K562 (cell line): ENCODE measurements at regions not wholly inside any gene's neighbourhood (a gene's known extent, or its start where the extent isn't known, plus 50 kb on each side); places are given as distances from the start of the nearest gene placed in this dataset.

Experiments
- ATAC-seq: fragments of 200-7000 bp; cut with Tn5 transposase; 3 replicates; pipeline ENCODE4 v1.9.1; 2020; ENCODE audit warnings: moderate library complexity
- BruUV-seq: library from RNA; stranded (reverse); fragments of 400-500 nt; replicated peaks from 2 replicates; lab custom pipeline; 2021; lab: Mats Ljungman, UMichigan
- CTCF ChIA-PET: fragments of 300-600 bp; formaldehyde crosslinking; extraction: SDS; loops from one replicate; lab custom pipeline; 2021; ENCODE audit warnings: low intra/inter-chr PET ratio; lab: Yijun Ruan, JAX
- POLR2A ChIA-PET: fragments of 300-600, 350-650 bp; sonication (Branson Sonifier 250); formaldehyde crosslinking; extraction: SDS; loops from one replicate; lab custom pipeline; 2021; ENCODE audit warnings: antibody characterized with exemption, inconsistent platforms; lab: Yijun Ruan, JAX
- DNase-seq, 4 experiments: peaks; one replicate each; pipeline versions ENCODE4 v3.0.0 to v3.0.0-alpha.2; 2011 to 2018; ENCODE audit warnings: low spot score in 3 of 4, mixed read lengths in 3 of 4; ENCODE audit errors: extremely low read depth in 1 of 4
- FAIRE-seq: peaks from 2 replicates; lab custom pipeline; 2011; peaks lifted over from hg19 to GRCh38; lab: Jason Lieb, UNC
- H2AFZ ChIP-seq: 2 replicates; pipeline ENCODE4 v1.6.0; 2011; ENCODE audit warnings: low read depth, low read length, control low read depth, inconsistent platforms
- H3K27ac ChIP-seq: fragments of 200-600 bp; 3 replicates; pipeline ENCODE4 v1.8.0; 2011; ENCODE audit warnings: low read depth, mild to moderate bottlenecking, control low read depth, inconsistent platforms, low read length, moderate library complexity, mixed read lengths; ENCODE audit errors: extremely low read depth
- H3K27me3 ChIP-seq, 2 experiments: fragments of 300-600 bp in 1 of 2; 2 replicates in 1 of 2; 3 replicates in 1 of 2; pipeline versions ENCODE4 v1.6.0 to v1.8.0; 2011; ENCODE audit warnings: inconsistent platforms in 2 of 2, low read length in 2 of 2, mild to moderate bottlenecking in 1 of 2, mixed read lengths in 1 of 2, moderate library complexity in 1 of 2; ENCODE audit not compliant: control insufficient read depth in 2 of 2, insufficient read depth in 2 of 2
- H3K36me3 ChIP-seq: fragments of 300-600 bp; 3 replicates; pipeline ENCODE4 v1.8.0; 2011; ENCODE audit warnings: mild to moderate bottlenecking, low read length, inconsistent platforms; ENCODE audit not compliant: control insufficient read depth, insufficient read depth
- H3K4me1 ChIP-seq, 2 experiments: fragments of 200-600 bp in 1 of 2; replicated peaks in 1 of 2; 2 replicates in 1 of 2; 3 replicates in 1 of 2; pipeline versions ENCODE4 v1.5.1 to v1.8.0; 2011; ENCODE audit warnings: inconsistent platforms in 2 of 2, low read length in 2 of 2, mild to moderate bottlenecking in 1 of 2, mixed read lengths in 1 of 2, moderate library complexity in 1 of 2; ENCODE audit not compliant: control insufficient read depth in 2 of 2, insufficient read depth in 2 of 2
- H3K4me2 ChIP-seq: 2 replicates; pipeline ENCODE4 v1.6.1; 2011; ENCODE audit warnings: low read length, control low read depth, inconsistent platforms, mixed read lengths; ENCODE audit not compliant: insufficient read depth
- H3K4me3 ChIP-seq: fragments of 200-600 bp; sonication (generic), shearing (Covaris generic); 2 replicates; pipeline ENCODE4 v1.5.1; 2016; ENCODE audit warnings: control low read depth, inconsistent platforms
- H3K79me2 ChIP-seq: fragments of 200-600 bp; 3 replicates; pipeline ENCODE4 v1.8.0; 2011; ENCODE audit warnings: low read length, inconsistent platforms; ENCODE audit not compliant: control insufficient read depth, insufficient read depth
- H3K9ac ChIP-seq, 2 experiments: 2 replicates each; pipeline versions ENCODE4 v1.6.0 to v1.6.1; 2011; ENCODE audit warnings: low read depth in 2 of 2, low read length in 2 of 2, control low read depth in 1 of 2, inconsistent platforms in 1 of 2, mild to moderate bottlenecking in 1 of 2, mixed read lengths in 1 of 2; ENCODE audit not compliant: insufficient read depth in 1 of 2
- H3K9me1 ChIP-seq: one replicate; pipeline ENCODE4 v1.6.0; 2011; ENCODE audit warnings: inconsistent platforms, mild to moderate bottlenecking, low read length, moderate library complexity; ENCODE audit not compliant: control insufficient read depth, insufficient read depth
- H3K9me3 ChIP-seq: replicated peaks from 2 replicates; pipeline ENCODE4 v1.5.1; 2011; ENCODE audit warnings: low read depth, low read length, inconsistent platforms; ENCODE audit not compliant: control insufficient read depth, insufficient read depth
- H4K20me1 ChIP-seq: replicated peaks from 2 replicates; pipeline ENCODE4 v1.6.1; 2011; ENCODE audit warnings: low read length, inconsistent platforms, mixed read lengths; ENCODE audit not compliant: control insufficient read depth, insufficient read depth
- ADNP ChIP-seq: fragments of 200-800 bp; sonication (Bioruptor generic); IDR thresholded peaks from 2 replicates; pipeline ENCODE4 v1.6.1; 2016; ENCODE audit warnings: missing genetic modification characterization, missing compliant biosample characterization
- ARID3A ChIP-seq: IDR thresholded peaks from 2 replicates; pipeline ENCODE4 v1.6.1; 2012; ENCODE audit warnings: low read depth, low read length, improper control_type of control experiment, borderline replicate concordance
- ATF1 ChIP-seq, 2 experiments: fragments of 450-650 bp in 1 of 2; IDR thresholded peaks; 2 replicates each; pipeline ENCODE4 v1.6.1; 2016; ENCODE audit warnings: missing compliant biosample characterization in 1 of 2, missing genetic modification characterization in 1 of 2
- C11orf30 ChIP-seq: fragments of 450-650 bp; IDR thresholded peaks from 2 replicates; pipeline ENCODE4 v1.6.1; 2016; ENCODE audit warnings: low read depth, mild to moderate bottlenecking
- CREB1 ChIP-seq, 2 experiments: sonication (generic) in 1 of 2; formaldehyde crosslinking in 1 of 2; IDR thresholded peaks; 2 replicates each; pipeline versions ENCODE4 v1.6.1 to v1.8.0; 2012 to 2022; ENCODE audit warnings: inconsistent platforms in 1 of 2, mild to moderate bottlenecking in 1 of 2, missing genetic modification reagents in 1 of 2, moderate library complexity in 1 of 2
- FOXO4 ChIP-seq: fragments of 450-650 bp; formaldehyde crosslinking; IDR thresholded peaks from 2 replicates; pipeline ENCODE4 v1.4.0; 2020; ENCODE audit warnings: mild to moderate bottlenecking, moderate library complexity
- GABPB1 ChIP-seq: sonication (generic); formaldehyde crosslinking; IDR thresholded peaks from 2 replicates; pipeline ENCODE4 v1.8.0; 2022; ENCODE audit warnings: mild to moderate bottlenecking, missing genetic modification reagents
- KLF6 ChIP-seq: fragments of 250-450 bp; sonication (Bioruptor Pico); IDR thresholded peaks from 2 replicates; pipeline ENCODE4 v1.4.0; 2020; ENCODE audit warnings: mild to moderate bottlenecking, moderate library complexity, borderline replicate concordance
- NR2C2 ChIP-seq, 2 experiments: fragments of 200-800 bp in 1 of 2; sonication (Bioruptor generic) in 1 of 2; sonication (generic) in 1 of 2; formaldehyde crosslinking in 1 of 2; IDR thresholded peaks; 2 replicates each; pipeline versions ENCODE4 v1.6.1 to v1.8.0; 2016 to 2022; ENCODE audit warnings: mild to moderate bottlenecking in 1 of 2, missing compliant biosample characterization in 1 of 2, missing genetic modification characterization in 1 of 2, missing genetic modification reagents in 1 of 2
- NRF1 ChIP-seq, 2 experiments: fragments of 450-650 bp; IDR thresholded peaks in 1 of 2; conservative IDR thresholded peaks in 1 of 2; 2 replicates each; pipeline ENCODE4 v1.6.1; 2014; ENCODE audit warnings: mild to moderate bottlenecking in 2 of 2
- PHF20 ChIP-seq: fragments of 450-650 bp; IDR thresholded peaks from 2 replicates; pipeline ENCODE4 v1.6.1; 2018; ENCODE audit not compliant: partially characterized antibody
- PTBP1 ChIP-seq: fragments of 200-400 bp; formaldehyde crosslinking; IDR thresholded peaks from 2 replicates; pipeline ENCODE4 v1.6.1; 2017; ENCODE audit warnings: low read depth, low read length
- SMARCE1 ChIP-seq: fragments of 450-650 bp; IDR thresholded peaks from 2 replicates; pipeline ENCODE4 v1.7.1; 2016; ENCODE audit warnings: mild to moderate bottlenecking
- ZBTB26 ChIP-seq: fragments of 450-650 bp; formaldehyde crosslinking; IDR thresholded peaks from 2 replicates; pipeline ENCODE4 v1.4.0; 2022; ENCODE audit warnings: missing genetic modification characterization
- WGBS: fragments of 100-300 bp; shearing (Covaris generic); methylation state at CpG from one replicate; pipeline ENCODE4 v1.1.6; 2016; ENCODE audit warnings: low coverage, mixed read lengths; ENCODE audit not compliant: insufficient coverage; ENCODE audit errors: missing lambda C conversion rate; 5-methylcytosine and 5-hydroxymethylcytosine counted together
- in situ Hi-C: fragments of 300-500 bp; cut with MboI; formaldehyde crosslinking; loops from 4 replicates; pipeline ENCODE4 v1.15.0; 2018; ENCODE audit warnings: inconsistent platforms, mixed read lengths
- intact Hi-C: fragments of 100-400 bp; cut with micrococcal nuclease; formaldehyde crosslinking; loops from 2 replicates; pipeline ENCODE4 v1.14.2; 2022

- no TSS peak for BruUV-seq
- no peak for ATAC-seq
- Histone ChIP-seq H2AFZ (no peak overlapping the region), H3K4me2 (no peak overlapping the region), H3K27me3 (no peaks in the 10 kb centered on the region), H3K9ac (no peak overlapping the region), H3K4me3 (no peak overlapping the region), H3K27ac (no peak overlapping the region), H3K36me3 (no peaks in the 10 kb centered on the region), H4K20me1 (no peaks in the 10 kb centered on the region), H3K4me1 (no peaks in the 10 kb centered on the region), H3K79me2 (no peaks in the 10 kb centered on the region)
- CTCF ChIA-PET = no interaction called here
- WGBS = 0% methylated on average over 3 of the region's 3 CpGs
- intact Hi-C loops = no loop called here
- no peak for DNase-seq
- FAIRE-seq = no peak
- in situ Hi-C loops = no loop called here
- TF ChIP-seq FOXO4 (CRISPR knock-in tag) (no peak), PHF20 (no peak), PTBP1 (no peak), SMARCE1 (no peak), ADNP (tag) (no peak), KLF6 (CRISPR knock-in tag) (no peak), NR2C2 (CRISPR knock-in tag; IDR thresholded peaks at IDR 0.05) (no peak), NR2C2 (tag; IDR thresholded peaks at IDR 0.05) (no peak), ATF1 (CRISPR knock-in tag; IDR thresholded peaks at IDR 0.05) (no peak), ATF1 (tag; IDR thresholded peaks at IDR 0.05) (no peak), ZBTB26 (CRISPR knock-in tag) (no peak), C11orf30 (no peak), NRF1 (conservative IDR thresholded peaks at IDR 0.05 in 1 of 2, IDR thresholded peaks at IDR 0.05 in 1 of 2) (no peak), CREB1 (IDR thresholded peaks at IDR 0.05) (no peak), CREB1 (CRISPR knock-in tag; IDR thresholded peaks at IDR 0.05) (no peak), GABPB1 (CRISPR knock-in tag) (no peak), ARID3A (no peak)
- TF ChIP-seq, all 486 proteins: peak for 0
- Histone ChIP-seq H3K9me3 (no peaks in the 10 kb centered on the region), H3K9me1 (no peaks in the 10 kb centered on the region)
- POLR2A ChIA-PET = no interaction called here
These were observed 506.7 kb upstream of the CNTNAP5 start for GRCh38 chr2:123518367-123518766.
